HG02798 (cell line): ENCODE measurements at regions not wholly inside any gene's neighbourhood (a gene's known extent, or its start where the extent isn't known, plus 50 kb on each side); places are given as distances from the start of the nearest gene placed in this dataset.
"Not testable (repeated sequence)": the region's sequence is repeated elsewhere in the genome, so short reads cannot be mapped to it uniquely, and the experiment has no call there.

Experiments
- ATAC-seq: cut with Tn5 transposase; IDR thresholded peaks from one replicate; pipeline ENCODE4 v1.9.1; 2021; ENCODE audit warnings: mild to moderate bottlenecking; ENCODE audit not compliant: unreplicated experiment, poor library complexity

DNA sequence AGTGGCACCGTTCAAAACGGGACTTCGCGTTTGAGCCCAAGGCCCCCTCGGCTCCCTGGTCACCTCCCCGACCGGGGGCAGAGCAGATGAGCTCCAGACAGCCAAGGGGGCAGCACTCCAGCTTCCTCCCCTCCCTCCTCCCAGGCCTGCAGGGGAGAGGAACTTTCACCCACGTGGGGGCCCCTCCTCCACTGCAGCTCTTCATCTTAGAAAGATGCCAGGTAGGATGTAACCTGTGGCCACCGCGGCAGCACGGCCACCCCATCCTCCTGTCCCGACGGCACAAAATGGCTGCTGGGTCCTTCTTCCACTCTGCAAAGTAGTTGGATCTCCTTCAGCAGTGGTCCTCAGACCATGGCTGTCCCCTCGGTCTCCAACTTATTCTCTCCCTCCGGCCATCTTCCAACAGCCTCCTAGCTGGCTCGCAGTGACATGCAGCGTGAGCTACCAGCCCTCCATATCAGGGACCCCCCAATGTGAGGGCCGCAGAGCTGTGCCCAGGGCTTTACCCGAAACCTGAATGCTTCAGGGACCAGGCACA is 94.5 kb upstream of the ID2 start:
- ATAC-seq: no peak

DNA sequence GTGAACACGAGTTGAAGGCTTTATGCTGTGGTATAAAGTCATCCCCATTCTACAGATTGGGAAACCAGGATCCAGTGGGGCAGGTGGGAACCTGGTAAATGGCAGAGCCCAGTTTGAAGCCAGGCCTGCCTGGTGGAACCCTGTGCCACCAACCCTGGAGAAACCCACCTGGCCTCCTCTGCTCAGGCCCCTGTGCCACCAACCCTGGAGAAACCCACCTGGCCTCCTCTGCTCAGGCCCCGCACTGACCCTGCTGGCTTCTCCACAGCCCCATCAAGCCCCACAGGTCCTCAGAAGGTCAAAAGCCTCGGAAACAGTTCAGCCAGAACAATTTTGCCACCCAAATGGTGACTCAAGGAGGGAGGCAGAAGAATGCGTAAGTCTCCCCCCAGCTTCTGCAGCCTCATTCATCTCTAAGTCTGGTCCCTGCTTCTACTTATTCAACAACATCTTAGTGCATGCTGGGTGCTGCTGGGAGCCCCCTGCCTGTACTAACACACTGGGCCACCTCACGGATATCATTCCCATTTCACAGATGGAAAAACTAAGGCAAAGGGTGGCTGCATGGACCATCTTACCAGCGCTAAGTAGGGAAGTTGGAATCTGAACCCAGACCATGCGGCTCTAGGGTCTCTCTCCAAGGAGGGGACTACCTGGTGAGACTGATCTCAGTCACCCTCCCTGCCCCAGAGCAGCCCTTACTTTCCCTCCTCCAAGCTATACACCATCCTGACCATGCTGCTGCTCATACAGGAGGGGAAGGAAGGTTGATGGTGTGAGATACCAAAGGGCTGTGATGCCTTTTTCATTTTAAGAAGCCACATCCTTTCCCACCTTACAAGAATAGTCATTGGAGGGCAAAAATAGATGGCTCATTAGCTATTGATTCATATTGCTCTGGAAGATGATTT is 93.7 kb upstream of the ID2 start:
- ATAC-seq: no peak

DNA sequence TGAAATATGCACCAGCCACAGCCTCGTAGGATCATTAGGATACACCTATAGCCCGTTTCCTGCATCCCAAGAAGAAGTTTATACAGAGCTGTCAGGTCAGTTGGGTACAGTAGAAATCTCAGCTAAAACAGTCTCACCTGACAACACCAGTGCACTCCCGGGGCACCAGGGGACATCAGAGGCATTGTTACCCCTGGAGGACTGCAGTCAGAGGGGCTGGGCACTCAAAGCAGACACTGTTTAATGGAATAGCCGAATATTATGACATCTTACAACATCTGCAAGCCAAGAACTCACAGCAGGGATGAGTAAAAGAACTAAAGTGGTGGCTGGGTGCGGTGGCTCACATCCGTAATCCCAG is 93.0 kb upstream of the ID2 start:
- no peak for ATAC-seq

DNA sequence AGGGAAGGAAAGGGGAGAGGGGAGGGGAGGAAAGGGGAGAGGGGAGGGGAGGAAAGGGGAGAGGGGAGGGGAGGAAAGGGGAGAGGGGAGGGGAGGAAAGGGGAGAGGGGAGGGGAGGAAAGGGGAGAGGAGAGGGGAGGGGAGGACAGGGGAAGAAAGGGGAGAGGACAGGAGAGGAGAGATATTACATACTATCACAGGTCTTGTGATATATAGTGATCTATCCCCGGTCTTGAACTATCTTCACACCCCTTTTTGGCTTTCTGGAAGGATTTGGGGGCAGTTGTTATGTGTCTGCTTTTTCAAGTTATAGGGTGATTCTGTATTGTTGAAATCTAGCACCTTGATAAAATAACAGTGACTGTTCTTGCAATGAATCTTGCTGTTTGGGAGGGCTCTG is 92.1 kb upstream of the ID2 start:
- ATAC-seq: no peak

DNA sequence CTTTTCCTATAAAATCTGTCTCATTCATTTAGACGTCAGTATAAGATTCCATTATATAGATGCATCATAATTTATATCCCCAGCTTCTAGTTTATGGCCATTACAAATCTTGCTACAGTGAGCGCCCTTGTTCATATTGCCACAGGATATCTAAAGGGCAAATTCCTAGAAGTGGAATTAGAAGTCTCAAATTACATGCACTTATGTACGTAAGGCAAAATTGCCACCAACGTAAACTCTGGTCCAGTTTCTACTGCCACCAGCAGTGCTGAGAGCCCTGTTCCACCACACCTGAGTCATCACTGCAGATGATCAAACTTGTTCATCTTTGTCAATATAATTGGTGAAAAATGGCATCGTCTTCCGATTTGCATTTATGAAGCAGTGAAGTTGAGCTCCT is 90.9 kb upstream of the ID2 start:
- ATAC-seq: no peak

DNA sequence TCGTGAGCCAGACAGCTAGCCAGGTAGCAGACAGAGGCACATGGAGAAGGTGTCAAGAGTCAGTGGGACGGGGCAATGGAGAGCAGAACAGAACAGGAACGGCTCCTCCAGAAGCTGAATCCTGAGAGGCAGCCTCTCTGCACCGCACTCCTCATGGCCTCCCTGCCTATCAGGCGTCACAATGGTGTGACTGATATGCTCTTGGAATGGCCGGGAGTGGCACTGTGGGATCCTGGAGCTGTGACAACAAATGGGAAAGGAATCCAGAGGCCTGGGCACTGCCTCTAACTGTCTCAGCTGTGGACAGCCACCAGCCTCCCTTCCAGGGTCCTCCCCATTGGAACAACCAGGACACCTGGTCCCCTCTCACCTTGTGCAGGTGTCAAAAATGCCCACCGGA is 89.1 kb upstream of the ID2 start:
- ATAC-seq: no peak

DNA sequence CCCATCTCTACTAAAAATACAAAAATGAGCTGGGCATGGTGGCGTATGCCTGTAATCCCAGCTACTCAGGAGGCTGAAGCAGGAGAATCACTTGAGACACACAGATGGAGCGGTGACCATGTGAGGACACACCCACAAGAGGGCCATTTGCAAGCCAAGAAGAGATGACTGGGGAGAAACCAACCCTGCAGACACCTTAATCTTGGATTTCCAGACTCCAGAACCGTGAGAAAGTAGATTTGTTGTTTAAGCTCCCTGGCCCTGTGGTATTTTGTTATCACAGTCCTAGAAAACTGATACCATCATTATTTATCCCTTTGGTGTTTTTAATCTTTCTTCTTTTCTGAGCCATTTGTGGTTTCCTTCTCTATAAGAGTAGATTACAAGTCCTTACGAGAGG is 88.6 kb upstream of the ID2 start:
- no peak for ATAC-seq

DNA sequence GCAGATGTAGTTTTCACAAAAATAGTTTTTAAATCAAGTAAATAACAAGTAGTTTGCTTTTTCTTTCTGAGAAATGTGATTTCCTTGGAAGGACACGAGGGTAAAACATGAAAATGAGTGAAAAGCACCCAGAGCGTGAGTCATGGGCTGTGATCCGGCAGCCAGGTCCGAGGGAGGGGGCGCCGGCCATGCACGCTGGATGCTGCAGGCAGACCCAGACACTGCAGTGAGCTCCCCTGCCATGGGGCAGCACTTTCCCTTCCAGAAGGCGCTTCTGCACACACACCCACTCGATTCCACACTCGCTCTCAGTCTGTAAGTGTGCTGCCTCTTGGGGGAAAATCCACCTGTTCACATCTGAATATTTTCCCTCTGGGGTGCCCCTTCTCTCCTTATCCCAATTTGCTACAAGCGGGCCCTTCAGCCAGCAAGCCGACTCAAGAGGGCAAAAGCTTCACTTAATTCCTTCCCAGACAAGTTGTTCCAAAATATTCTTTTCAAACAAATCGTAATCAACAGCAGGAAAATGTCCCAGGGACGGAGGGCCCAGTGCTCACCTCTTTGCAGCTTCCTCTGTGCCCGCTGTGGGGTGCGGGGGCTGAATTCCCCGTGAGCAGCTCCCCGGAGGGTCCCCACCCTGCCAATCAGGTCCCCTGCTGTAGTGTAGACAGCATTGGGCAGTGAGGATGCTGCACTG is 87.0 kb upstream of the ID2 start:
- ATAC-seq: no peak

DNA sequence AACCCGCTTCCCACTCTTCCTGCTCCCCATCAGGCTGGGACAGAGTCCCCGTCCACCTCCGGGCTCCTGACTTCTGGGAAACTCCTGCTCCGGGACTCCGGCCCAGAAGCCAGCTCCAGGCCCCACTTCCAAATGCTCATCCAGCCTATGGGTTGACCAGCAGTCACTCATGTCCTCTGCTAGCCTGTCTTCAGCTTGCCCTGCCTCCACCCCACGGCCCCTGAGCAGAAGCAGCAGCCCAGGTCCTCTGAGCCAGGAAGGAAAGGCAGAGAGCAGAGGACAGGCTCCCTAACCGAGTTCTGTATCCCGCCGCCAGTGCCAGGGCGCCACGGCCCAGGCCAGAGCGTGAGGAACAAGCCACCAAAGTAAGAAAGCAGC is 86.4 kb upstream of the ID2 start:
- ATAC-seq: no peak

DNA sequence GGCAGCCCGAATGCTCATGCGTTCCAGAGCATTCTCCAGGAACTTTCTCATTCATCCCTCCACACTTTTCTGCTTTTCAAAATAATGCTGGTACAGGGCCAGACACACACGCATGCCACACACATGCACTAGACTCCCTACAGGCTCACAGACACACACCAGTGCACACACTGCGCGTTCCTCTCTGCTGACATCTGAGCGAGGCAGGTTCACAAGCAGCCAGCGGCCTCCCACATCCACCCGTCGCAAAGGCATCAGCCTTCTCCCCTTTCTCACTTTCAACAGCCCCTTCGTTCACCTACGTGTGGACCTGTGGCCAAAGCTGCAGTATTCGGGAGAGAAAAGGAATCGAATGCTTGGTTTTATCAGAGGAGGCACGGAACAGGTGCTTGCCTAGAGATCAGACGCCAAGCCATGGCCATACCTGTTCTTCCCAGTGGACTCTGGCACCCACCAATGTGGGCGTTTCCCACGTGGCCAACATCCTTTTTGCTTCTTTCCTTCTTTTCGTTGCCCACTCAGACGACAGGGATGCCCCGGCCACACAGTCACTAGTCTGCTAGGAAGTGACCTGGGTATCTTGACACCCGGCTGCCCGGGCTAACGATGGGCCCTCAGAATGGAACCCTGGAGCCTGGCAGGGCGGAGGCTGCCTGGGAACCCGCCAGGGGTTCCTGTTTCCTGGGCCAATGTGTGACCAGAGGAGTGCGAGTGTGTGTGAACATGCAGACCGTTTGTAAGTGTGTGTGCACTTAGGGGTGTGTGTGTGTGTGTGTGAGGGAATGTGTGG is 85.8 kb upstream of the ID2 start:
- ATAC-seq: no peak

DNA sequence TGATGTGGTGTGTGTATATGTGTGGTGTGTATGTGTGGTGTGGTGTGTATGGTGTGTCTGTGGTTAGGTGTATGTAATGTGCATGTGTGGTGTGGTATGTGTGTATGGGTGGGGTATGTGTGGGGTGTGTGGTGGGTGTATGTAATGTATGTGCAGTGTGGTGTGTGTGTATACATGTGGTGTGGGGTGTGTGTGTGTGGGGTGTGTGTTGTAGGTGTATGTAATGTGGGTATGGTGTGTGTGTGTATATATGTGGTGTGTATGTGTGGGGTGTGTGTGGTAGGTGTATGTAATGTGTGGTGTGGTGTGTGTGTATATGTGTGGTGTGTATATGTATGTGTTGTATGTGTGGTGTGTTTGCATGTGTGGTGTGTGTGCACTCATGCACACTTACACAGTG is 84.8 kb upstream of the ID2 start:
- ATAC-seq: no peak

DNA sequence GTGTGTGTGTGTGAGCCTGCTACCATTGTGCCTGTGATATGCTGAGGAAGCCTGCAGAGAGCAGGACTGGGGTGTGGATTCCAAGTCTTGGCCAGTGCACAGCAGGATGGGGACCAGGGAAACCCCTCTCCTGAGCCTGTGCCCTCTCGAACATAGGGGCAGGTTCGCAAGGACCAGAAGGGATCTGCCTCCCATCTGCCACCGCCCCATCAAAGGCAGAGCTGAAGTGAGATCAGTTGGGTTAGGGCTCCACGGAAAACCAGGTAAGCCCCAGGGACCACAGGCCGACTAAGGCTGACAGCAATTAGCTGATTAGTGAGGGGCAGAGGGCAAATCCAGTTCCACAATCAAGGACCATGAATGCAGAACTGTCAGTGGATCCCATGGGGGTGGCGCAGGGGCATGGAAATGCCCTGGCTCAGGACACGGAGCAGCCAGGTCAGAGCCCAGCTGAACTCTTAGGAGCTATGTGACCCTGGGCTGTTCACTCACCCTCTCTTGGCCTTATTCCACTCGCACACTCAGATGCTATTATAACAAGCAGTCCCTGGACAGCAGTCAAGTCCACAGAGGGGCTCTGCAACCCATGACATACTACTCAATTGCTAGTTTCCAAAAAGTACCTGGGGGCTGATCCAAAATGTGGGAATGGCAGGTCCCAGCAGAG is 84.2 kb upstream of the ID2 start:
- ATAC-seq: no peak

DNA sequence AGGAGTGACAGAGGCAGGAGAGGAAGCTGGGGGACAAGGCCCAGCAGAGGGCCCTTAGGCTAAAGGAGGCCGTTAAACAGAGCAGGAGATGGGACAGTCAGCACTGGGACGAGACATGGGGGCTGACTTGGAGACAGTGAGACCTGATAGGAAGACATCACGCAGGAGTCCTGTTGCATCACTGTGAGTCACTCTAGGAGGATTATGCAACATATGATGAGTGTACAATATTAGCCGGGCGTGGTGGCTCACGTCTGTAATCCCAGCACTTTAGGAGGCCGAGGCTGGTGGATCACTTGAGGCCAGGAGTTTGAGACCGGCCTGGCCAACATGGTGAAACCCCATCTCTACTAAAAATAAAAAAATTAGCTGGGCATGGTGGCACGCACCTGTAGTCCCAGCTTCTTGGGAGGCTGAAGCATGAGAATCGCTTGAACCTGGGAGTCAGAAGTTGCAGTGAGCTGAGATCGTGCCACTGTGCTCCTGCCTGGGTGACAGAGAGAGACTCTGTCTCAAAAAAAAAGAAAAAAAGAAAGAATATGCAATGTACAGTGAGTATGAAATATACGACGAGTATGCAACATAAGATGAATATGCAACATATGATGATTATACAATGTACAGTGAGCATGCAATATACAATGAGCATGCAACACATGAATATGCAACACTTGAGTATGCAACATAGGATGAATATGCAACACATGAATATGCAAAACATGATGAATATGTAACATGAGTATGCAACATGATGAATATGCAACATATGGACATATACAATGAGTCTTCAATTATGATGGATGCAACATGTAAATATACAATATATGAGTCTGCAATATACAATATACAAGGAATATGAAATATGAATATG is 83.3 kb upstream of the ID2 start:
- ATAC-seq: no peak

DNA sequence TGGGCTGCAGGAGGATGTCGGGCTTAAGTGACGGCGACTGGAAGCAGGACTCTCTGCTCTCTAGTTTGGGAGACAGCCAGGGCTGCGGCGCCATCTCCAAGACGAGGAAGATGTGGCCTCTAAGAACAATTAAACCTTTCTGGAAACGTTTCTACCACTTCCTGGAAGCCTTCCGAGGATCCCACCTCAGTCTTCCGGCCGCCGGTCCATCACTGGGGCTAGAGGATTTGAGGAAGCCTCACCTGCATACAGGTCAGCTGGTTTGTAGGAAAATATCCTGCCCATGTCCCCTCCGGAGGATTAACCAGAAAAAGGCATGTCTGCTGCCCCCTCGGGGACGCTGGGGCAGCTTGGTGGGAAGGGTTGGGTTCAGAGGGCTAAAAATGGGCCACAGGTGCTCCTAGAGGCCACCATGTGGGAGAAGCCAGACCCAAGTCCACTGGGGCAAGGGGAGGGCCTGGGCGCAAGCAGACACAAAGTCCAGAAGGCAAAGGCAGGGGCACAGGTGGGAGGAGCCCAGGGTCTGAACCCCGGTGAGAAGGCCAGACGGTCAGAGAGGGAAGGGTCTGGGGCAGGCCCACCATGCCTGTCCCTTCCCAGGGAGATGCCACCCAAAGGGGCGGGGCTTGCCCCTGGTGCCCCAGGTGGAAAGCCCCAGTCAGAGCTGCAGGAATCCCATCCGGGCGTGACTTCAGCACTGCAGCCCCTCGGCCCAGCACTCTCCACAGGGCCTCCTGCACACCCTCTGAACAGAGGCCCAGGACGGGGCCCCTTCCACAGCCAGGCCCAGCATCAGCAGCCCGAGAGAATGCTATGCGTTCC is 82.2 kb upstream of the ID2 start:
- no peak for ATAC-seq

DNA sequence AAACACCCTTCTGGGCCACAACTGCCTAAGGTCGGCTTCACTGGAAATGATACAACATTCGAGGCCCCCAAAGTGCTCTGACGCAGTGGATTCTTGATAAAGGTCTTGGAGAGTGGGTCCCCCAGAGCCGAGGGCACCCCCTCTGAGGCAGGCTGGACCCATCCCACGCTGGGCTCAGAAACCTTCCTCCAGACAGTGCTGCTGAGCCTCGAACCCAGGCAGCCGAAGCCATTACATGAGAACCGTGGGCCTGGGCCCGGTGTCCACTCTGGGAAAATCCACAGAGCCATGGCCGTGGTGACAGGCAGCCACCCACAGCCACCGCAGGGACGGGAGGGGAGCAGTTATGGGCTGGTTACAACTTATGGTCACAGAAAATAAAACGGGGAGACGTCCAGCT is 81.4 kb upstream of the ID2 start:
- no peak for ATAC-seq

DNA sequence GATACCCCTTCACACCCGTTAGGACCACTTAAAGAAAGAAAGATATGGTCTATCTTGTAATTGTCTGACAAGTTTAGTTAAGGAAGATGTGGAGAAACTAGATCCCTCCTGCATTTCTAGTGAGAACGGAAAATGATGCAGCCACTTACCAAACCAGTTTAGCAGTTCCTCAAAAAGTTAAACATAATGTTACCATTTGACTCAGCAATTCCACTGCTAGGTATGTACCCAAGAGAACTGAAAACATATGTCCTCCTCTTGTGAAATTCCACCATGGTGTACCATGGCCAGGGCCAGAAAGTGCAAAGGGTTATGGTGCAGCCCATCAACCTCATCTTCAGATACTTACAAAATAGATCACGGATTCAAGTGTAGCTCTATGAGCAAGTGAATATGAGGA is 79.0 kb upstream of the ID2 start:
- ATAC-seq: no peak

DNA sequence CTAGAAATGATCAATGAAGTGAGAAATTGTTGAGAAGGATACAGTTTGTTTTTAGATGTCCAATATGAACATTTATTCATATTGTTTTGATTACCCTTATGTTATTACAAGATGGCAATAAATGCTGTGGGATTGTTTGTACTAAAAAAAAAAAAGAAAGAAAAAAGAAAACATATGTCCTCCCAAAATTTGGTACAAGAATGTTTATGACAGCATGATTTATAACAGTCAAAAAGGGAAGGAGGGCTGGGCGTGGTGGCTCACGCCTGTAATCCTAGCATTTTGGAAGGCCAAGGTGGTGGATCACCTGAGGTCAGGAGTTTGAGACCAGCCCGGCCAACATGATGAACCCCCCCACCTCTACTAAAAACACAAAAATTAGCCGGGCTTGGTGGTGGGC is 78.5 kb upstream of the ID2 start:
- ATAC-seq: not testable (repeated sequence)

DNA sequence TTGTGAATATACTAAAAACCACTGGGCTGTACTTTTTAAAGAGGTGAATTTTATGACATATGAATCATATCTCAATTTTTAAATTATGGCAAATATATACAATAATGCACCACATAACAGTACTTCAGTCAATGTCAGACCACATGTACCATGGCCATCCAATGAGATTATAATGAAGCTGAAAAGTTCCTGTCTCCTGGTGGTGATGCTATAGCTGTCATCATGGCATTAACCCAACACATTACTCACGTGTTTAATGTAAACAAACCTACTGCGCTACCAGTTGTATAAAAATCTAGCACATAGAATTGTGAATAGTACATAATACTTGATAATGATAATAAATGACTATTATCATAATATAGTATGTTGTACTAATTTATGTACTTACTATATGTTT is 77.6 kb upstream of the ID2 start:
- no peak for ATAC-seq
